ENCODE measurements at regions not wholly inside any gene's neighbourhood (a gene's known extent, or its start where the extent isn't known, plus 50 kb on each side); places are given as distances from the start of the nearest gene placed in this dataset.

GRCh38 chr3:104887069-104887468 is 479.6 kb upstream of the ALCAM start:
- intact Hi-C loops (cut with DNase I) = no loop called here
- Histone ChIP-seq H3K9me3 (no peaks in the 10 kb centered on the region), H3K27ac (replicated peaks in 1 of 4) (no peak overlapping the region), H3K27me3 (no peaks in the 10 kb centered on the region), H3K4me1 (no peaks in the 10 kb centered on the region), H3K36me3 (no peaks in the 10 kb centered on the region), H3K4me3 (no peak overlapping the region)
- no peak for DNase-seq (ENCODE audit: extremely low spot score)
- 55% methylated on average over 3 of the region's 3 CpGs for WGBS
- no peak for TF ChIP-seq POLR2A (IDR thresholded peaks at IDR 0.05; ENCODE audit: low read depth)
- no peak for TF ChIP-seq CTCF (IDR thresholded peaks at IDR 0.05)
- no peak for TF ChIP-seq EP300 (IDR thresholded peaks at IDR 0.05)
- no peak for TF ChIP-seq POLR2AphosphoS5 (IDR thresholded peaks at IDR 0.05)

GRCh38 chr3:104887619-104888018 is 479.1 kb upstream of the ALCAM start:
- TF ChIP-seq EP300 (IDR thresholded peaks at IDR 0.05) (no peak), CTCF (IDR thresholded peaks at IDR 0.05) (no peak), POLR2AphosphoS5 (IDR thresholded peaks at IDR 0.05) (no peak), POLR2A (IDR thresholded peaks at IDR 0.05; ENCODE audit: low read depth) (no peak)
- H3K4me1 ChIP-seq = no peaks in the 10 kb centered on the region
- 73% methylated on average over 2 of the region's 2 CpGs for WGBS

GRCh38 chr3:104892044-104892443 is 474.7 kb upstream of the ALCAM start:
- H3K27ac ChIP-seq (replicated peaks in 1 of 4) = no peak overlapping the region
- 96% methylated on average over 2 of the region's 2 CpGs for WGBS
- intact Hi-C loops (cut with DNase I) = no loop called here
- no peaks in the 10 kb centered on the region for H3K4me1 ChIP-seq
- TF ChIP-seq CTCF (IDR thresholded peaks at IDR 0.05) (no peak), POLR2A (IDR thresholded peaks at IDR 0.05; ENCODE audit: low read depth) (no peak), EP300 (IDR thresholded peaks at IDR 0.05) (no peak), POLR2AphosphoS5 (IDR thresholded peaks at IDR 0.05) (no peak)
- DNase-seq (ENCODE audit: extremely low spot score) = no peak
- H3K9me3 ChIP-seq = no peaks in the 10 kb centered on the region
- no peaks in the 10 kb centered on the region for H3K36me3 ChIP-seq
- no peak overlapping the region for H3K4me3 ChIP-seq
- H3K27me3 ChIP-seq = no peaks in the 10 kb centered on the region

More at GRCh38 chr3:104887619-104888018, 479.1 kb upstream of the ALCAM start:
- intact Hi-C loops (cut with DNase I) = no loop called here
- H3K36me3 ChIP-seq = no peaks in the 10 kb centered on the region
- no peak for DNase-seq (ENCODE audit: extremely low spot score)
- H3K9me3 ChIP-seq = no peaks in the 10 kb centered on the region
- no peak overlapping the region for H3K4me3 ChIP-seq
- no peaks in the 10 kb centered on the region for H3K27me3 ChIP-seq
- H3K27ac ChIP-seq (replicated peaks in 1 of 4) = no peak overlapping the region

GRCh38 chr3:104896624-104897023 is 470.1 kb upstream of the ALCAM start:
- intact Hi-C loops (cut with DNase I) = no loop called here
- Histone ChIP-seq H3K9me3 (no peaks in the 10 kb centered on the region), H3K27ac (replicated peaks in 1 of 4) (no peak overlapping the region), H3K36me3 (no peaks in the 10 kb centered on the region), H3K4me1 (no peaks in the 10 kb centered on the region), H3K4me3 (no peak overlapping the region), H3K27me3 (no peaks in the 10 kb centered on the region)
- DNase-seq (ENCODE audit: extremely low spot score) = no peak
- no peak for TF ChIP-seq POLR2AphosphoS5 (IDR thresholded peaks at IDR 0.05)
- no peak for TF ChIP-seq CTCF (IDR thresholded peaks at IDR 0.05)
- TF ChIP-seq EP300 (IDR thresholded peaks at IDR 0.05) = no peak
- 91% methylated on average over 1 of the region's 1 CpG for WGBS

- H3K27ac ChIP-seq (replicated peaks in 1 of 4) = no peak overlapping the region
- H3K4me1 ChIP-seq = no peaks in the 10 kb centered on the region
- H3K4me3 ChIP-seq = no peak overlapping the region
- intact Hi-C loops (cut with DNase I) = no loop called here
- H3K9me3 ChIP-seq = peaks cover 0 to 7% (median 0%) of the 10 kb centered on the region in 4 donors
- no peaks in the 10 kb centered on the region for H3K27me3 ChIP-seq
- WGBS = 78% methylated on average over 3 of the region's 3 CpGs
- H3K36me3 ChIP-seq = no peaks in the 10 kb centered on the region
- DNase-seq (ENCODE audit: extremely low spot score) = no peak
- no peak for TF ChIP-seq POLR2AphosphoS5 (IDR thresholded peaks at IDR 0.05)
Observed at GRCh38 chr3:104901396-104901795, 465.3 kb upstream of the ALCAM start.
